Neural cell (in vitro differentiated cells): ENCODE measurements at regions not wholly inside any gene's neighbourhood (a gene's known extent, or its start where the extent isn't known, plus 50 kb on each side); places are given as distances from the start of the nearest gene placed in this dataset.

Source experiments
- H2AFZ ChIP-seq: fragments of 200-600, 300-800 bp; sonication (generic), shearing (Covaris generic); 2 replicates; pipeline ENCODE4 v1.6.0; 2014; ENCODE audit warnings: low read depth, mild to moderate bottlenecking, antibody characterized with exemption, low read length, moderate library complexity
- H3F3A ChIP-seq: fragments of 200-600 bp; shearing (Covaris generic); 2 replicates; pipeline ENCODE4 v1.6.1; 2016; ENCODE audit warnings: mild to moderate bottlenecking, moderate library complexity, mixed read lengths, antibody characterized with exemption, low read length; ENCODE audit not compliant: insufficient read depth, poor library complexity, severe bottlenecking
- H3K27ac ChIP-seq: fragments of 200-600, 300-800 bp; sonication (generic), shearing (Covaris generic); 2 replicates; pipeline ENCODE4 v1.5.1; 2014; ENCODE audit warnings: mild to moderate bottlenecking, low read length, moderate library complexity
- H3K27me3 ChIP-seq: fragments of 300-800, 200-600 bp; sonication (generic), shearing (Covaris generic); 2 replicates; pipeline ENCODE4 v1.6.0; 2014; ENCODE audit warnings: mild to moderate bottlenecking, low read depth, low read length, moderate library complexity; ENCODE audit not compliant: insufficient read depth
- H3K36me3 ChIP-seq: fragments of 300-800, 200-600 bp; sonication (generic), shearing (Covaris generic); 2 replicates; pipeline ENCODE4 v1.5.1; 2014; ENCODE audit warnings: mild to moderate bottlenecking, antibody characterized with exemption, low read length, moderate library complexity; ENCODE audit not compliant: insufficient read depth
- H3K4me2 ChIP-seq: fragments of 300-800, 200-600 bp; sonication (generic), shearing (Covaris generic); 2 replicates; pipeline ENCODE4 v1.6.0; 2014; ENCODE audit warnings: mild to moderate bottlenecking, low read length
- H3K4me3 ChIP-seq: fragments of 300-800, 200-600 bp; sonication (generic), shearing (Covaris generic); 2 replicates; pipeline ENCODE4 v1.5.1; 2014; ENCODE audit warnings: mild to moderate bottlenecking, low read length, moderate library complexity
- H3K79me2 ChIP-seq: fragments of 200-600 bp; shearing (Covaris generic); replicated peaks from 2 replicates; pipeline ENCODE4 v1.6.0; 2014; ENCODE audit warnings: mild to moderate bottlenecking, low read length, moderate library complexity; ENCODE audit not compliant: insufficient read depth
- H3K9ac ChIP-seq: fragments of 300-800, 200-600 bp; sonication (generic), shearing (Covaris generic); 2 replicates; pipeline ENCODE4 v1.6.1; 2016; ENCODE audit warnings: mild to moderate bottlenecking, low read length, mixed read lengths
- H3K9me2 ChIP-seq: fragments of 200-600 bp; shearing (Covaris generic); 2 replicates; pipeline ENCODE4 v1.6.1; 2016; ENCODE audit warnings: mild to moderate bottlenecking, low read length, mixed read lengths; ENCODE audit not compliant: insufficient read depth
- H3K9me3 ChIP-seq: fragments of 200-600, 300-800 bp; sonication (generic), shearing (Covaris generic); 2 replicates; pipeline ENCODE4 v1.6.1; 2016; ENCODE audit warnings: mild to moderate bottlenecking, mixed run types, low read length, moderate library complexity, mixed read lengths
- H4K20me1 ChIP-seq: fragments of 200-600 bp; shearing (Covaris generic); 2 replicates; pipeline ENCODE4 v1.6.1; 2016; ENCODE audit warnings: mild to moderate bottlenecking, mixed run types; ENCODE audit not compliant: insufficient read depth
- EP300 ChIP-seq: fragments of 450-650 bp; conservative IDR thresholded peaks from 2 replicates; pipeline ENCODE4 v1.6.1; 2014; ENCODE audit warnings: antibody characterized with exemption, mild to moderate bottlenecking, moderate library complexity; ENCODE audit not compliant: poor library complexity, severe bottlenecking
- EZH2 ChIP-seq: fragments of 200-600, 300-800 bp; shearing (Covaris generic), sonication (generic); IDR thresholded peaks from 2 replicates; pipeline ENCODE4 v1.6.1; 2014; ENCODE audit warnings: antibody characterized with exemption, low read length, borderline replicate concordance, mild to moderate bottlenecking; ENCODE audit not compliant: insufficient read depth, poor library complexity, severe bottlenecking
- MXI1 ChIP-seq: fragments of 450-650 bp; conservative IDR thresholded peaks from 2 replicates; pipeline ENCODE4 v1.6.1; 2014; ENCODE audit warnings: antibody characterized with exemption, mild to moderate bottlenecking; ENCODE audit not compliant: poor library complexity, severe bottlenecking
- POLR2AphosphoS5 ChIP-seq: IDR thresholded peaks from 2 replicates; pipeline ENCODE4 v1.6.1; 2012
- RAD21 ChIP-seq: fragments of 450-650 bp; conservative IDR thresholded peaks from 2 replicates; pipeline ENCODE4 v1.6.1; 2014; ENCODE audit warnings: antibody characterized with exemption, mild to moderate bottlenecking, moderate library complexity
- SMC3 ChIP-seq: fragments of 450-650 bp; conservative IDR thresholded peaks from 2 replicates; pipeline ENCODE4 v1.6.1; 2014; ENCODE audit warnings: antibody characterized with exemption, mild to moderate bottlenecking, moderate library complexity; ENCODE audit not compliant: poor library complexity
- TAF1 ChIP-seq: IDR thresholded peaks from 2 replicates; pipeline ENCODE4 v1.6.1; 2012; ENCODE audit warnings: low read depth
- TF ChIP-seq, protein P1 (sequence below): IDR thresholded peaks from 2 replicates; pipeline ENCODE4 v1.6.1; 2012; ENCODE audit warnings: borderline replicate concordance
- TF ChIP-seq, protein P2 (sequence below): fragments of 450-650 bp; IDR thresholded peaks from 2 replicates; pipeline ENCODE4 v1.5.1; 2014; ENCODE audit warnings: antibody characterized with exemption, mild to moderate bottlenecking, moderate library complexity; ENCODE audit not compliant: poor library complexity, severe bottlenecking

DNA sequence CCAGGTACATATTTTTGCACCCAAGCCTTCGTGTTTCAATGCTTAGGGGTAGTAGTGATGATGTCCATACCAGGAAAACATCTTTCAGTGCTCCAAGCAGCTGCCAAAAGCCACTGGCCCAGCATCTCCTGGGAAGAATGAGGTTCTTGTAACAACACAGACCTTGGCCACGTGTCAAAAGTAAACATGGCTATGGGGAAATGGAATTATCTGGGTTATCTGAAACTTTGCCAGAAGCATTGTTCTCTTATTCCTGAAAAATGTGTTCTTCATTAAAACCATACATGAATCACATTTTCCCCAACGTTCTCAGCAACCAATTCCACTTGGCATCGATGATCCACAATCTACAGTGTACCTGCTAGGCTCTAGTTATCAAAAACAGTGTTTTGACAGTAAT, 524.2 kb upstream of the EEF2KMT start:
- no peaks in the 10 kb centered on the region for H3K9me2 ChIP-seq
- no peaks in the 10 kb centered on the region for H3F3A ChIP-seq
- H3K9me3 ChIP-seq, result peaks cover 5% of the 10 kb centered on the region
- no peak overlapping the region for H3K27ac ChIP-seq
- H3K79me2 ChIP-seq, result no peaks in the 10 kb centered on the region
- TF ChIP-seq TAF1 (no peak), MXI1 (no peak), POLR2AphosphoS5 (no peak), EP300 (no peak), RAD21 (no peak), EZH2 (no peak), SMC3 (no peak)
- TF ChIP-seq, protein P1, sequence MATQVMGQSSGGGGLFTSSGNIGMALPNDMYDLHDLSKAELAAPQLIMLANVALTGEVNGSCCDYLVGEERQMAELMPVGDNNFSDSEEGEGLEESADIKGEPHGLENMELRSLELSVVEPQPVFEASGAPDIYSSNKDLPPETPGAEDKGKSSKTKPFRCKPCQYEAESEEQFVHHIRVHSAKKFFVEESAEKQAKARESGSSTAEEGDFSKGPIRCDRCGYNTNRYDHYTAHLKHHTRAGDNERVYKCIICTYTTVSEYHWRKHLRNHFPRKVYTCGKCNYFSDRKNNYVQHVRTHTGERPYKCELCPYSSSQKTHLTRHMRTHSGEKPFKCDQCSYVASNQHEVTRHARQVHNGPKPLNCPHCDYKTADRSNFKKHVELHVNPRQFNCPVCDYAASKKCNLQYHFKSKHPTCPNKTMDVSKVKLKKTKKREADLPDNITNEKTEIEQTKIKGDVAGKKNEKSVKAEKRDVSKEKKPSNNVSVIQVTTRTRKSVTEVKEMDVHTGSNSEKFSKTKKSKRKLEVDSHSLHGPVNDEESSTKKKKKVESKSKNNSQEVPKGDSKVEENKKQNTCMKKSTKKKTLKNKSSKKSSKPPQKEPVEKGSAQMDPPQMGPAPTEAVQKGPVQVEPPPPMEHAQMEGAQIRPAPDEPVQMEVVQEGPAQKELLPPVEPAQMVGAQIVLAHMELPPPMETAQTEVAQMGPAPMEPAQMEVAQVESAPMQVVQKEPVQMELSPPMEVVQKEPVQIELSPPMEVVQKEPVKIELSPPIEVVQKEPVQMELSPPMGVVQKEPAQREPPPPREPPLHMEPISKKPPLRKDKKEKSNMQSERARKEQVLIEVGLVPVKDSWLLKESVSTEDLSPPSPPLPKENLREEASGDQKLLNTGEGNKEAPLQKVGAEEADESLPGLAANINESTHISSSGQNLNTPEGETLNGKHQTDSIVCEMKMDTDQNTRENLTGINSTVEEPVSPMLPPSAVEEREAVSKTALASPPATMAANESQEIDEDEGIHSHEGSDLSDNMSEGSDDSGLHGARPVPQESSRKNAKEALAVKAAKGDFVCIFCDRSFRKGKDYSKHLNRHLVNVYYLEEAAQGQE, result no peak
- no peak overlapping the region for H3K9ac ChIP-seq
- H4K20me1 ChIP-seq, result no peaks in the 10 kb centered on the region
- H3K27me3 ChIP-seq, result no peaks in the 10 kb centered on the region
- no peaks in the 10 kb centered on the region for H3K36me3 ChIP-seq
- no peak overlapping the region for H3K4me3 ChIP-seq
- H2AFZ ChIP-seq, result no peak overlapping the region
- H3K4me2 ChIP-seq, result no peak overlapping the region

GRCh38 chr16:5619304-5619703, 521.7 kb upstream of the EEF2KMT start:
- Histone ChIP-seq H3K27ac (no peak overlapping the region), H3K9ac (no peak overlapping the region), H3K36me3 (no peaks in the 10 kb centered on the region), H3K9me2 (no peaks in the 10 kb centered on the region), H3K4me2 (no peak overlapping the region), H4K20me1 (no peaks in the 10 kb centered on the region), H3K9me3 (no peaks in the 10 kb centered on the region), H3F3A (no peaks in the 10 kb centered on the region), H3K27me3 (no peaks in the 10 kb centered on the region), H2AFZ (no peak overlapping the region), H3K79me2 (no peaks in the 10 kb centered on the region), H3K4me3 (no peak overlapping the region)
- TF ChIP-seq, protein P1, result no peak
- TF ChIP-seq RAD21 (no peak), EZH2 (no peak), TAF1 (no peak), MXI1 (no peak), SMC3 (no peak), POLR2AphosphoS5 (no peak), EP300 (no peak)
- TF ChIP-seq, protein P2, sequence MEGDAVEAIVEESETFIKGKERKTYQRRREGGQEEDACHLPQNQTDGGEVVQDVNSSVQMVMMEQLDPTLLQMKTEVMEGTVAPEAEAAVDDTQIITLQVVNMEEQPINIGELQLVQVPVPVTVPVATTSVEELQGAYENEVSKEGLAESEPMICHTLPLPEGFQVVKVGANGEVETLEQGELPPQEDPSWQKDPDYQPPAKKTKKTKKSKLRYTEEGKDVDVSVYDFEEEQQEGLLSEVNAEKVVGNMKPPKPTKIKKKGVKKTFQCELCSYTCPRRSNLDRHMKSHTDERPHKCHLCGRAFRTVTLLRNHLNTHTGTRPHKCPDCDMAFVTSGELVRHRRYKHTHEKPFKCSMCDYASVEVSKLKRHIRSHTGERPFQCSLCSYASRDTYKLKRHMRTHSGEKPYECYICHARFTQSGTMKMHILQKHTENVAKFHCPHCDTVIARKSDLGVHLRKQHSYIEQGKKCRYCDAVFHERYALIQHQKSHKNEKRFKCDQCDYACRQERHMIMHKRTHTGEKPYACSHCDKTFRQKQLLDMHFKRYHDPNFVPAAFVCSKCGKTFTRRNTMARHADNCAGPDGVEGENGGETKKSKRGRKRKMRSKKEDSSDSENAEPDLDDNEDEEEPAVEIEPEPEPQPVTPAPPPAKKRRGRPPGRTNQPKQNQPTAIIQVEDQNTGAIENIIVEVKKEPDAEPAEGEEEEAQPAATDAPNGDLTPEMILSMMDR, result no peak
